Large intestine (tissue), 3 donors: ENCODE measurements at regions not wholly inside any gene's neighbourhood (a gene's known extent, or its start where the extent isn't known, plus 50 kb on each side); places are given as distances from the start of the nearest gene placed in this dataset.
A peak's percentile ranks its signal among the peaks of the same experiment; 100 is the strongest.

ENCODE experiments used
- DNase-seq, 2 donors: peaks; one replicate each; pipeline versions ENCODE4 v3.0.0 to v3.0.0-alpha.2; 2013
- H3K27ac ChIP-seq: one replicate; pipeline ENCODE4 v1.5.1; 2013; ENCODE audit warnings: low read length
- H3K27me3 ChIP-seq: 2 replicates; pipeline ENCODE4 v1.6.1; 2013; ENCODE audit warnings: low read length; ENCODE audit not compliant: control insufficient read depth, insufficient read depth
- H3K36me3 ChIP-seq: 2 replicates; pipeline ENCODE4 v1.6.1; 2013; ENCODE audit warnings: low read length; ENCODE audit not compliant: control insufficient read depth, insufficient read depth
- H3K4me1 ChIP-seq: one replicate; pipeline ENCODE4 v1.6.1; 2013; ENCODE audit warnings: low read length; ENCODE audit not compliant: control insufficient read depth, insufficient read depth
- H3K4me3 ChIP-seq: one replicate; pipeline ENCODE4 v1.5.1; 2013; ENCODE audit warnings: low read length
- H3K9me3 ChIP-seq: one replicate; pipeline ENCODE4 v1.6.1; 2013; ENCODE audit warnings: mild to moderate bottlenecking, low read depth, low read length, moderate library complexity; ENCODE audit not compliant: control insufficient read depth
- WGBS: methylation state at CpG from one replicate; pipeline ENCODE4 v1.1.5; 2013; ENCODE audit warnings: low lambda C conversion rate; ENCODE audit not compliant: insufficient coverage; 5-methylcytosine and 5-hydroxymethylcytosine counted together

- H3K4me1 ChIP-seq, result no peaks in the 10 kb centered on the region
- no peak overlapping the region for H3K27ac ChIP-seq
- no peaks in the 10 kb centered on the region for H3K9me3 ChIP-seq
- WGBS, result no CpG with 5 or more reads among the region's 4 CpGs
- H3K36me3 ChIP-seq, result no peaks in the 10 kb centered on the region
- DNase-seq, result no peak
- H3K27me3 ChIP-seq, result no peaks in the 10 kb centered on the region
- no peak overlapping the region for H3K4me3 ChIP-seq
These were observed 272.4 kb upstream of the SMIM31 start for GRCh38 chr4:164481306-164482091.

DNA sequence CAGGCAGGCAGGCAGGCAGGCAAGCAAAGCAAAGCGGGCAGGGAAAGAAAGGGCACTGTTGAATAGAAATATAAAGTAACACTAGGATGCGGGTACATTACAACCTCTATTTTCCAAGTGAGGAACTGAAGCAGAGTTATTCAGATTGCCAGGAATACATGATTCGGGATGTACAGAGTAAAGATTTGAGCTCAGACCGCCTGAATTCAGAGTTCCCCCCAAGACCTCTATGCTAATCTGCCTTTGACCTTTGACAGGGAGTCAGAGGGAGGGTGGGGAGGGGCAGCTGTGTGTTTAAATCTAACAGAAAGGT, 271.9 kb upstream of the SMIM31 start:
- H3K27me3 ChIP-seq, result no peaks in the 10 kb centered on the region
- no peaks in the 10 kb centered on the region for H3K4me1 ChIP-seq
- H3K9me3 ChIP-seq, result no peaks in the 10 kb centered on the region
- no peak overlapping the region for H3K27ac ChIP-seq
- H3K4me3 ChIP-seq, result no peak overlapping the region
- no peak for DNase-seq
- 100% methylated on average over 1 of the region's 4 CpGs for WGBS
- no peaks in the 10 kb centered on the region for H3K36me3 ChIP-seq

- H3K27ac ChIP-seq, result no peak overlapping the region
- H3K4me1 ChIP-seq, result no peaks in the 10 kb centered on the region
- DNase-seq, result no peak
- H3K36me3 ChIP-seq, result no peaks in the 10 kb centered on the region
- no peak overlapping the region for H3K4me3 ChIP-seq
- no peaks in the 10 kb centered on the region for H3K9me3 ChIP-seq
- H3K27me3 ChIP-seq, result no peaks in the 10 kb centered on the region
These were observed 271.2 kb upstream of the SMIM31 start for GRCh38 chr4:164482758-164483157.

DNA sequence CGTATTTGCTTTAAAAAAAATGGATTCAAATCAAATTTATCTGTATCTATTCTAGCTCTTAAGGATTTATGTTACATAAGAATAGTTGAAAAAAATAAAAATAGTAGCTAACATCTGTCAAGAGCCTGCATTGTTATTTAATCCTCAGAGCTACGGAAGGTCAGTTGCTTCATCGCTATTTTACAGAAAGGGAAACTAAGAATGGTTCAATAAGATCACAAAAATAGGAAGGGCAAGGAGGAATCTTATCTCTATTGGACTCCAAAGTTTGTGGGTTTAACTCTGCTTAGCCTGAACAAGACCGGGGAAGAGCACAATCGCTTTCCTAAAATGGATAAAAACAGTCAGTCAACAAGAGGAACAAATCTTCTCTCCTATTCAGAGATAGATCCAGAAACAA, 270.2 kb upstream of the SMIM31 start:
- no peaks in the 10 kb centered on the region for H3K9me3 ChIP-seq
- DNase-seq, result no peak
- H3K4me3 ChIP-seq, result no peak overlapping the region
- no peaks in the 10 kb centered on the region for H3K27me3 ChIP-seq
- no peaks in the 10 kb centered on the region for H3K4me1 ChIP-seq
- H3K36me3 ChIP-seq, result no peaks in the 10 kb centered on the region
- WGBS, result 94% methylated on average over 3 of the region's 5 CpGs
- no peak overlapping the region for H3K27ac ChIP-seq

- Histone ChIP-seq H3K27ac (no peak overlapping the region), H3K27me3 (no peaks in the 10 kb centered on the region), H3K4me3 (no peak overlapping the region), H3K36me3 (no peaks in the 10 kb centered on the region), H3K4me1 (no peaks in the 10 kb centered on the region), H3K9me3 (no peaks in the 10 kb centered on the region)
- WGBS, result no CpG with 5 or more reads among the region's 1 CpG
- DNase-seq, result peak in 1 of 2 donors; percentile 2
These were observed 269.4 kb upstream of the SMIM31 start for GRCh38 chr4:164484551-164484950.

- WGBS, result no CpG with 5 or more reads among the region's 1 CpG
- H3K4me1 ChIP-seq, result no peaks in the 10 kb centered on the region
- H3K27ac ChIP-seq, result no peak overlapping the region
- no peak overlapping the region for H3K4me3 ChIP-seq
- no peaks in the 10 kb centered on the region for H3K9me3 ChIP-seq
- H3K27me3 ChIP-seq, result no peaks in the 10 kb centered on the region
- no peaks in the 10 kb centered on the region for H3K36me3 ChIP-seq
- DNase-seq, result no peak
These were observed 268.8 kb upstream of the SMIM31 start for GRCh38 chr4:164485136-164485535.

DNA sequence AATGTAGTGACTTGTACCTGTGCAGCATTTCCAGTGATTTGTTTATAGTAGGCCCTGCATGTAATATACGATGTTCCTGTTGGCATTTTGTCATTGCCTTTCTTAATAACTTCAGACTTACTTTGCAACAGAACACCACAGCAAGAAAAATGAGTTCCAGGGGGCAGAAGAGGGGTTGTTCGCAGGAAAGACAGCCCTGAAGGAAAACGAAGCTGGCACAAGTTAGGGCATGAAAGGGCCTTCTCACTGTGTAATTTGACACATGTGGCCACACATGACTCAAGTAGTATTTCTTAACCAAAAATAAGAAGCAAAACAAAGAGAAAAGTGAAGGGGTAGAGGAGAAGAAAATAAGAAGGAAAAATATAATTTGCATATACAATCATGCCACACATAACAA, 265.8 kb upstream of the SMIM31 start:
- DNase-seq, result no peak
- Histone ChIP-seq H3K4me1 (no peaks in the 10 kb centered on the region), H3K27me3 (no peaks in the 10 kb centered on the region), H3K9me3 (no peaks in the 10 kb centered on the region), H3K4me3 (no peak overlapping the region), H3K36me3 (no peaks in the 10 kb centered on the region), H3K27ac (no peak overlapping the region)
- WGBS, result 60% methylated on average over 1 of the region's 3 CpGs

GRCh38 chr4:164501074-164501473, 252.9 kb upstream of the SMIM31 start:
- Histone ChIP-seq H3K27me3 (no peaks in the 10 kb centered on the region), H3K4me3 (no peak overlapping the region), H3K4me1 (no peaks in the 10 kb centered on the region), H3K27ac (no peak overlapping the region), H3K9me3 (no peaks in the 10 kb centered on the region), H3K36me3 (no peaks in the 10 kb centered on the region)
- DNase-seq, result no peak

DNA sequence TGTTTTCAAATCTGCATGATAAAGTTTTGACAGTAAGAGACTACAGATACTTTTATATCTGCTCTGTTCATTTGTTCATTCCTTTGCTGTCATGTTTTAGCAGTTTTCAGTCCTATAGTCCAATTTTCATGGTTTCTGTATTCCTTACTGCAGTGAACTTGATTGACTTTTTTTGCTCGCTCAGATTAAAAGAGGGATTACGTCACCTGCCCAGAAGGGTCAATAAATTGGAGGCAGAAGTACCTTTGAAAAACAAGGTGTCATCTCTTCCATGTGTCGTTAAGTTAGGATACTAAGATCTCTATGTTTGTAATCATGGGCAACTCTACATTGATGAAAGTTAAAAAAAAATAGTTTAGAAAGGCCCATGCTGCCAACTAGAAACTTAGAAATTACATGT, 250.1 kb upstream of the SMIM31 start:
- Histone ChIP-seq H3K36me3 (no peaks in the 10 kb centered on the region), H3K27ac (no peak overlapping the region), H3K27me3 (no peaks in the 10 kb centered on the region), H3K9me3 (no peaks in the 10 kb centered on the region), H3K4me3 (no peak overlapping the region), H3K4me1 (no peaks in the 10 kb centered on the region)
- DNase-seq, result no peak
- WGBS, result 100% methylated on average over 1 of the region's 3 CpGs

DNA sequence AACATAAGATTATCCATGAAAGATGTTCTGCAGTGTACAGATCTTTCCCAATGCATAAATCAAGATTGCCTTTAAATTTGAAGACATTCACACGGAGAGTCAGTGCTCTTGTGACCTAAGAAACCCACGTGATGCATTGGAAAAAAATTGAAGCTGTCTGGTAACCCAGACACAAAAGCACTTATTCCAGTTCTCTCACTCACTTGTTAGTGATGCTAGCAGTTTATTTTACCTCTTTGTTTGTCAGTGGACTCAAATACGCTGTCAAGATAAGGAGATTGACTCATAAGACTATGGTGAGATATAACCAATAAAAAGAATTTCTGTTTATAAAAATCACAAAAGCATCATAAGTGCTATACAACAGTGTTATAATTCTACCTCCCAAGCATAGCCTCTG, 245.8 kb upstream of the SMIM31 start:
- Histone ChIP-seq H3K27me3 (no peaks in the 10 kb centered on the region), H3K9me3 (no peaks in the 10 kb centered on the region)
- 40% methylated on average over 1 of the region's 3 CpGs for WGBS

GRCh38 chr4:164508771-164509170, 245.2 kb upstream of the SMIM31 start:
- Histone ChIP-seq H3K4me1 (no peaks in the 10 kb centered on the region), H3K9me3 (no peaks in the 10 kb centered on the region), H3K27ac (no peak overlapping the region), H3K36me3 (no peaks in the 10 kb centered on the region), H3K27me3 (no peaks in the 10 kb centered on the region), H3K4me3 (no peak overlapping the region)
- DNase-seq, result no peak
- no CpG with 5 or more reads among the region's 1 CpG for WGBS

More for the DNA sequence above, 245.8 kb upstream of the SMIM31 start:
- Histone ChIP-seq H3K36me3 (no peaks in the 10 kb centered on the region), H3K4me3 (no peak overlapping the region), H3K4me1 (no peaks in the 10 kb centered on the region), H3K27ac (no peak overlapping the region)
- no peak for DNase-seq
